ENCODE measurements at regions not wholly inside any gene's neighbourhood (a gene's known extent, or its start where the extent isn't known, plus 50 kb on each side); places are given as distances from the start of the nearest gene placed in this dataset.
"Not testable (repeated sequence)": the region's sequence is repeated elsewhere in the genome, so short reads cannot be mapped to it uniquely, and the experiment has no call there.

DNA sequence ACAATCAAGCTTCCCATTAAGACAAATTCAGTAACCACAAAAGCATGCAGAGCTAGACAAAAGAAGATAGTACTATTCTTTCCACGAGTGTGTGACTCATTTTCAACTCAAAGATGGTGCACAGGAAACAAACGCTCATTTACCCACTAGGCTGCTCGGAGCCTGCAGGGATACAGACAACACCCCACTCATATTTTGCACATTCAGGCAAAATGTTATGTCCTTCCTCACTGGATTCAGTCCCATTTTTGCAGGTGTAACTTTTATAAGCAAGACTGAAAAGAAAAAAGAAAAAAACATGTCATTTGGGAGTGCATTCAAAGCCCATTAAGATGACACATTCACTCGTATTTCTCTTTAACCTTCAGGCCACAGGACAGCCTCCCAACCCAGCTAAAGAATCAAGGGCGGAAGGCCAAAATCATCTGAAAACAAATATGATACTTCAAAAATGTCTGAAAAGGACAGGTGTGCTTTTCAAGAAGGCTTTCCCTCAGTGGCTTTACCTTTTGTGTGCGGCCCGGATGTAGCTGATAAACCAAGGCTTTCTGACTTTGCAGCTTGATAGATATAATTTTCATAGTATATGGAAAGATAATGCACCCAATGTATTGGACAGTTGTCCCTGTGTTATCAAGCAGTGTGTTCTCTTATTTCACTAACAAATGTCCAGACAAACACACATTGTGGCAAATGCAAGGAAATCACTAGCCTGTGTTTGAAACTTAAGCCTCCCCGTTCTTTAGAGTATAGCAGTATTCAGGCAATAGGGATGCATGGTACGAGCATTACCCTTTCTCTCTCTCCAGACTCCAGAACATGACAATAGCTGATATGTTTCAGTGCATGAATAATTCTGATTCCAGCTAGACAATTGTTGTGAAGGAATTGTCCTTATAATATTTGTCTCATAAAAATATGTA is 147.8 kb upstream of the KRR1 start:
- Histone ChIP-seq H3K4me3 (replicated peaks in 1 of 3) (no peak overlapping the region), H3K27me3 (no peaks in the 10 kb centered on the region), H3K36me3 (no peaks in the 10 kb centered on the region), H3K27ac (no peak overlapping the region), H3K9me3 (no peaks in the 10 kb centered on the region), H3K4me1 (no peaks in the 10 kb centered on the region)
- intact Hi-C loops (cut with DNase I) = no loop called here
- no peak for TF ChIP-seq CTCF (IDR thresholded peaks at IDR 0.05)
- no peak for TF ChIP-seq POLR2A (IDR thresholded peaks at IDR 0.05)
- DNase-seq = no peak
- WGBS, 2 donors = 77 to 84% methylated on average over 9 of the region's 9 CpGs

- H3K4me1 ChIP-seq = no peaks in the 10 kb centered on the region
- TF ChIP-seq CTCF (IDR thresholded peaks at IDR 0.05) (no peak), POLR2A (IDR thresholded peaks at IDR 0.05) (no peak)
- no peak overlapping the region for H3K27ac ChIP-seq
- H3K9me3 ChIP-seq = no peaks in the 10 kb centered on the region
- no peak for DNase-seq
- intact Hi-C loops (cut with DNase I) = no loop called here
- no peaks in the 10 kb centered on the region for H3K36me3 ChIP-seq
- H3K27me3 ChIP-seq = no peaks in the 10 kb centered on the region
- no peak overlapping the region for H3K4me3 ChIP-seq (replicated peaks in 1 of 3)
Measured at GRCh38 chr12:75658286-75658685, 146.9 kb upstream of the KRR1 start.

DNA sequence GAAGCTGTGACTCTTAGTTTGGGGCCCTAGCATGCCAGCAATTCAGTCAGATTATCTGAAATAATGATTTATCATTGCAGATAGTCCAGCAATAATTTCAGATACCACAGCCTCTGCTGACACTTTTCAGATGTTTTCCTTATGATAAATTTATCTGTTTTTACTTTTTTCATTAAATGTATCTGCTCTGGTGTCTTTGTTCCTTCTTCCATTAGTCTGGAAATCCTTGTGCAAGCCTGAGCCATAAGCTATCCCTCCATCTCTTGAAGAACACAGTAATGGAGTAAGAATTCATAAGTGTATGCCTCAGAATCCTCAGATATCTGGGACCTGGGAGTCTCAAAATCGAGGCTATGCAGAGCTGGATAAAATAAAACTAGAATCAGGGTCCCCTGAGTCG is 146.4 kb upstream of the KRR1 start:
- no peaks in the 10 kb centered on the region for H3K27me3 ChIP-seq
- H3K36me3 ChIP-seq = no peaks in the 10 kb centered on the region
- TF ChIP-seq CTCF (IDR thresholded peaks at IDR 0.05) (no peak), POLR2A (IDR thresholded peaks at IDR 0.05) (no peak)
- H3K27ac ChIP-seq = no peak overlapping the region
- 90 to 91% methylated on average over 2 of the region's 2 CpGs for WGBS, 2 donors
- no peaks in the 10 kb centered on the region for H3K9me3 ChIP-seq
- H3K4me3 ChIP-seq (replicated peaks in 1 of 3) = no peak overlapping the region
- no peaks in the 10 kb centered on the region for H3K4me1 ChIP-seq
- DNase-seq = no peak
- intact Hi-C loops (cut with DNase I) = no loop called here

DNA sequence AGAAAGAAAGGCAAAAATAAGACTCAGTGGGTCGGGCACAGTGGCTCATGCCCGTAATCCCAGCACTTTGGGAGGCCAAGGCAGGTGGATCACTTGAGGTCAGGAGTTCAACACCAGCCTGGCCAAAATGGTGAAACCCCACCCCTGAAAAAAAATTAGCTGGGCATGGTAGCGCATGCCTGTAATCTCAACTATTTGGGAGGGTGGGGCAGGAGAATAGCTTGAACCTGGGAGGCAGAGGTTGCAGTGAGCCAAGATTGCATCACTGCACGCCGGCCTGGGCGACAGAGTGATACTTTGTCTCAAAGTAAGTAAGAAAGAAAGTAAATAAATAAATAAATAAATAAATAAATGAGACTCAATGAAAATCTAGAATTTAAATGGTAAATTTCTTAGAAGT is 145.9 kb upstream of the KRR1 start:
- intact Hi-C loops (cut with DNase I); H3K36me3 ChIP-seq; H3K4me3 ChIP-seq (replicated peaks in 1 of 3); DNase-seq; H3K27ac ChIP-seq; H3K9me3 ChIP-seq; H3K4me1 ChIP-seq; H3K27me3 ChIP-seq: not testable (repeated sequence)
- WGBS, 2 donors = 95 to 96% methylated on average over 6 of the region's 6 CpGs

GRCh38 chr12:75656648-75657047 is 145.2 kb upstream of the KRR1 start:
- H3K36me3 ChIP-seq = no peaks in the 10 kb centered on the region
- 35 to 83% methylated on average over 1 of the region's 1 CpG for WGBS, 2 donors
- TF ChIP-seq POLR2A (IDR thresholded peaks at IDR 0.05) = no peak
- no peak for TF ChIP-seq CTCF (IDR thresholded peaks at IDR 0.05)
- H3K27ac ChIP-seq = no peak overlapping the region
- no peaks in the 10 kb centered on the region for H3K27me3 ChIP-seq
- no peaks in the 10 kb centered on the region for H3K9me3 ChIP-seq
- no peaks in the 10 kb centered on the region for H3K4me1 ChIP-seq
- no peak for DNase-seq
- H3K4me3 ChIP-seq (replicated peaks in 1 of 3) = no peak overlapping the region
- intact Hi-C loops (cut with DNase I) = no loop called here

Data from thyroid gland (tissue), 4 donors.